GM18505 (cell line): ENCODE measurements at regions not wholly inside any gene's neighbourhood (a gene's known extent, or its start where the extent isn't known, plus 50 kb on each side); places are given as distances from the start of the nearest gene placed in this dataset.

Source experiments
- ATAC-seq: cut with Tn5 transposase; IDR thresholded peaks from one replicate; pipeline ENCODE4 v1.9.1; 2021; ENCODE audit not compliant: unreplicated experiment
- POLR2A ChIP-seq: IDR thresholded peaks from 4 replicates; pipeline ENCODE4 v1.6.1; 2011; ENCODE audit warnings: borderline replicate concordance; ENCODE audit not compliant: insufficient read depth, insufficient read length; ENCODE audit errors: extremely low read depth

DNA sequence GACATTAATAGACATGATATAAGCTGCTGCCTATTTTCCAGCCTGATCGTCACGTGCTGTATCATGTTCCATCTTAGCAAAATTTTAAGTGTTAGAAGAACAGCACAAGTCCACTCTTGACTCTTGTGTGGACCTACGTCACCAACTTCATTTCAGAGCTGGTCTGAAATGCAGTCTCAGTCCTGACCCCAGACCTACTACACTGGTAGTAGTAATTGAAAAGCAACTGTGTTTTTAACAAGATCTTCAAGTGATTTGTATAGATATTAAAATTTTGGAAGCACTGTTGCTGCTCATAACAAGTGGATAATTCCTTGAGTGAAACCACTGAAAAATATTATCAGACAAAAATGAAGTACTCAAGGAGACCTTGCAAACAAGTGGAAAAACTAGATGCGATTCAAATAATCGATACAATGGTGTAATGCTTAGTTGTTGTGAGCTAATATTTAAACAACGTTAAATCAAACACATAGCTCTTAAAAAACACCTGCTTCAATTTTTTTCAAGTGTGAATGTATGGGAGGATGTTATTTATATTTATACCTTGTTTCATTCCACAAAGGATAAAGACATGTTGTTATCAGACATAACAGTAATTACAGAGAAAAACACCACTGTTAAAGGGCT is 110.9 kb upstream of the JAG1 start:
- TF ChIP-seq POLR2A = no peak
- no peak for ATAC-seq

DNA sequence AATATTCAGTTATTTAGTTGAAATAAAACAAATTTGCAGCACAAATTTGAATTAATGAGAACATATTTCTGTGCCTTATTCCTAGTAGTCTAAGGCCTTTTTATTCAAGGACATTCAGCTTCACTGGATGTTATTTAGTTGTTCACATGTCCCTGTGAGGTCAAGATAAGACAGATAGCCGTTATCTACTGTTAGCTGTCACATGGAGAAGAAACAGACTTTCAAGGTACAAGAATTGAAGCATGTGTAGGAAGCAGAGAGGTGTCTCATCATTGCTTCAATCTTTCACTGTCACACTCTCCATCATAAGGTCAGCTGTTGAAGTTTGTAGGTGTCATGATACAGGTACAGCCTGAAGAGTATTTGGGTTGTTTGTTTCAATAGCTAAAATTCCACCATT is 112.9 kb upstream of the JAG1 start:
- TF ChIP-seq POLR2A = no peak
- ATAC-seq = no peak

DNA sequence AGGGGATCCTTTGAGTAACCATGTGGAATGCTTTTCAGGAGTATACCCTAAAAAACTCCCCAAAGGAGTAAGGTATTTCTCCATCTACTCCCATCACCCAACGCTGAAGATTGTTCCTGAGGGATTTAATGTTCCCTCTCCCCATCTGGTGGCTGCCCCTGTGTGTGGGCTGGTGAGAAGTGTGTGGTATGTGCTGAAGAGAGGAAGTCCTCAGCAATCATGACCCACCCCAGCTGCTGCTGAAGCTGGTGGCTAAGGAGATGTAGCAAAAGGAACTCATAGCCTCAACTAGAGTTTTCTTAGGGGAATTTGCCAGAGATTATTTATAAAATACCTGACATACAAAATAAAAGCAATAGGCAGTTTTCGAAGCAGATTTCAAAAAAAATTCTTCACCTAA is 114.3 kb upstream of the JAG1 start:
- TF ChIP-seq POLR2A = no peak
- no peak for ATAC-seq

DNA sequence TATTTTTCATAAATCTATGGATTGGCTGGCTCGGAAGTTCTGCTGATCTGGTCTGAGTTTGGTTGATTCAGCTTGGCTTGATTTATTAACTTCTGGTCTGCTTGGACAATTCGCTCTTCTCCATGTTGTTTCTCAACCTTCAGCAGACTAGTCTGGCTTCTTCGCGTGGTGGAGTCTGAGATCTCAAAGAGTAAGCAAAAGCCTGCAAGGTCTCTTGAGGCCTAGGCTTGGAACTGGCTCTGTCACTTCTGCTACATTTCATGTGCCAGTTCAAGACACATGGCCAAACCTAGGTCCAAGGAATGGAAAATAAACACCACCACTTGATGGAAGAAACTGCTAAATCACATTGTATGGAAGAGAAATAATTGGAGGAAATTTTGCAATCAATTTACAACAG is 115.1 kb upstream of the JAG1 start:
- ATAC-seq = no peak
- TF ChIP-seq POLR2A = no peak

DNA sequence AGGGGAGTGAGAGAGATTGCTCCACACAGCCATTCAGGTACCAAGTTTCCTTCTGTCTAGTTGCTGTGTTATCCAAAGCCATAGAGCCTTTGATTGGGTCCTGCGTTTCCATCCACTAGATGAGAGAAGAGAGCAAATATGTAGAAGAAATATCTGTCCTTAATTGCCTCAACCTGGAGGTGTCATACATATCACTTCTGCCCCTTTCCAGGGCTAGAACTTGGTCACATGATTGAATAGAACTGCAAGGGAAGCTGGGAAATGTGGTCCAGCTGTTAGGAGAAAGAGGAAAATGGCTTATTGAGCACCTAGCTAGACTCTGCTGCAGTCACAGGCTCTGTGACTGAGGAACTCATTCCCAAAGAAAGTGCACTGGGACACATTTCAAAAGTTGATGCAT is 115.6 kb upstream of the JAG1 start:
- TF ChIP-seq POLR2A = no peak
- ATAC-seq = no peak

DNA sequence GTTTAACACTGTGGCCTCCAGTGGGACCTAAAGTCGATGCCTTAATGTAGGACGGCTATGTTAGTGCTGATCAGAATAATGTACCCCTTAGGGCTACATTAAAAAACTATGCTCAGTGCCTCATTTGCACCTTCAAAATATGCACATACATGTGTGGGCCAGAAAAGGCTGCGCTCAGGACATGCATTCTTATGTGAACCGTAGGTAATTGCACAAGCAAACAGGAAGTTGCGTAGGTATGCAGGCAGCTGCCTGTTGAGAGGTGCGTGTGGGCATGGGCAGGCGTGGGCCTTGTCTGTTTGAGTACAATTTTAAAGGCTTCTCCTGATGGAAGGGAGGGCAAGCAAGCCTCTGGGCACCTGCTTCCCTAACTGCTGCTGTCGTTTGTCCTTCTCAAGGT is 116.2 kb upstream of the JAG1 start:
- TF ChIP-seq POLR2A = no peak
- no peak for ATAC-seq

DNA sequence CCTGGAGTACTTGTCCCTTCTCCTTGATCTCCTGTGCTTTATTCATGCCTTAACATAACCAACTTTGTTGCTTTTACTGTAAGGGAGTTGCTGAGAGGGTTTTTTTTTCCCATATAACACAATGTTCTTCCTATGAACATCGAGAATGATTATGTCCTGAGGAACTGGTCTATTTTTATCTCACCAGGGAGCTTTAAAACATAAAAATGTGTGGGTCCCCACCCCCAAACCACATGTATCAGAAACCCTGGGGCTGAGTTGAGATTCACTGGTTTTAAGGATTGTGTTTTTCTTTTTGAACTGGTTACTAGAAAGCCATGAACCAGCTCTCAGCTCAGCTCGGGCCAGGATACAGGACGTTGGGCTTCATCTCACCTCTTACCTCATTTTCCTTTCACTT is 118.5 kb upstream of the JAG1 start:
- no peak for TF ChIP-seq POLR2A
- no peak for ATAC-seq

DNA sequence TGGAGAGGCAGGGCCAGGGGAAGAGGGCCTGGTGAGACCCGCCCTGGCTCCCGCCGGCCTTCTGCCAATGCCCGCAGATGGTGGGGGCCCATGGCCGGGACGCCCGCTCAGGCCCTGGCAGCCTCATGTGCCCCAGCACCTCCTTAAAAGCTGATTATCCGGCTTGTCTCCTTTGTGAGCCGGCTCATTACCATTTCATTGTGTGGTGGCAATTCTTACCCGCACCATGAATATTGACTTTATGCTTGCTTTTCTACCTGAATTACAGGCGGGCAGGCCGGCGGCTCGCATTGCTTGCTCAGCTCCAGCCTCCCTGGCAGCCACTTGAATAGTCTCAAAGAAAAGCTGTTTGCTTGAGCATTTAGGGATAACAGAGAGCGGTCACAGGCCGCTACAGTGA is 120.0 kb upstream of the JAG1 start:
- no peak for TF ChIP-seq POLR2A
- ATAC-seq = no peak

DNA sequence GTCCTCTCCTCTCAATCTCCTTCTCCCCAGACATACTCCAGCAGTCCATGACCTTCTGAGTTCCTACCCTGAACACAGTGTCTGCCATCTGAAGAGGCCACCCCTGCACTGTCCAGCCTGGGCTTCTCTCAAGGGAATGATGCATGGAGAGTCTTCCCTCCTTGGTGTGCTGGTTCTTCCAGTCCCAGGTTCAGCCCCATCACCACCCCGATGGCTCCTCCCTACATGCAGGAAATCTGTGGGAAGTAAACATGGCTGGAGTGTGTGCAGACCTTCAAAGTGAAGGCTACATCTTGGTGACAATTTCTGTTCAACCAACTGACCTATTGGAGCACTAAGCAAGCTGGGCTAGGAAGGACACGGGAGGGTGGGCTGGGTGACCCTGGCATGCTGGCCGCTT is 121.0 kb upstream of the JAG1 start:
- no peak for TF ChIP-seq POLR2A
- ATAC-seq = no peak

DNA sequence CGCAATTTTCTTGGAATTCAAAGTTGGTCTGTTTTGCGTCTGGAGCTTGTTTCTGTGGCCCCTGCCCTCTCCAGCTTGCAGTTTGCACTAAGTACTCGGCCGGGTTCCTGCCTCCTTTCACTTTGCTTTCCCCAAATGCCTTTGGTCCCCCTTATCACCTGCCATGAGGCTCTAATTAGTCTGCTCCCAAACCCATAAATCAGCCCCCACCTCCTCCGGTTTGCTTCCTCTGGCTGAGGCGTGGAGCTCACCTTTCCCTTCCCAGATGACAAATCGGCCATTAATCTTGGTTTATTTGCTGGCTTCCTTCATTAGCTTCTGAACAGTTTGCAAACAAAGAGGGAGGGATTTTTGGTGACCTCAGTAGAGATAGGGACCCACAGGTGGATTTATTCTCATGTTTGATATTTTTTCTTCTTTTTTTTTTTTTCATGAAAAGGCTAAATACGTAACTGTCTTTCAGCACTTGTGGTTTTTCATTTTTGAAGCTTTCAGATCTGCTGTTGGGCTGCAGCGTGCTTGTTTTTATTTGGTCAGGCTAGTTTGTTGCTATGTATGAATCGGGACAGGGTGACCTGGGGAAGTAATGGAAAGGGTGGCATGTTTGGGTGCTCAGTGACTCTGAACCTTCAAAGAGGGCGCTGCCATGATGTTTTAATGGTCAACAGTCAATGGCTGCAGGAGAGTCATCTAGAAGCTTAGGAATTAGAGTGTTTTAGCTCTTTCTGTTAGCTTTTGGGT is 121.7 kb upstream of the JAG1 start:
- ATAC-seq = no peak

DNA sequence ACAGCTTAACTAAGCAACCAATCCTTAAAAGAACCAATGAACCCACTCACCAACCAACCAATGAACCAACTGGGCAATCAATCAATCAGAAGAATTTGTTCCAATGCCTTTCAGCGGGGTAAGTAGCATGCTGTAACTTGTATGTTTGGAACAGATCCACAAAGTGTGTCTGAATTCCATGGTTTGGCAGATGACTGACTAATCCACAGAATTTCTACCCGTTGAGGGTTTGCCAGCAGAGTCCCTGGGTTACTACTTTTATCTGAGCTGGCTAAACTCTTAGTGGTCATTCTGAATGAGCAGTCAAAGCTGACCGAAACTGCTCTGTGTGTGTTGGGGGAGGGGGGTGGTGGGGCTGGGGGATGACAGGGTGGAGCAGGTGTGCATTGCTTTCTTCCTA is 125.0 kb upstream of the JAG1 start:
- no peak for ATAC-seq
- TF ChIP-seq POLR2A = no peak

More for the DNA sequence above, 121.7 kb upstream of the JAG1 start:
- TF ChIP-seq POLR2A = no peak

DNA sequence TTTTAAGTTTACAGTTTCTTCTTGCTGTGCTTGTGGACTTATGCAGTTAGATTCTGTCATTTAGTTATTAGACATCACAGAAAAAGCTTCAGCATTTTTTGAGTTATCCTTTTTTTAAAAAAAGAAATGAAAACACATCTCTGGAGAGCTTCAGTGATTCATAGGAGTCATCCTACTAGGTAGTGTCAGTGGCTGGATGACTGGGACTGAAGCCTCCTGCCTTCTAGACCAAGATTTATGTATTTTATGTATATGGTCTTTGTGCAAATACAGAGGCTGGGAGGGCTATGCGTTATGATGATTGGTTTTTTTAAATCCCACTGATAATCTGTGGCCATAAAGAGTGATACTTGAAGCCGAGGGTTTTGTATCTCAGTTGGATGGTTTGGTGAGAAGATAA is 125.9 kb upstream of the JAG1 start:
- TF ChIP-seq POLR2A = no peak
- ATAC-seq = no peak

DNA sequence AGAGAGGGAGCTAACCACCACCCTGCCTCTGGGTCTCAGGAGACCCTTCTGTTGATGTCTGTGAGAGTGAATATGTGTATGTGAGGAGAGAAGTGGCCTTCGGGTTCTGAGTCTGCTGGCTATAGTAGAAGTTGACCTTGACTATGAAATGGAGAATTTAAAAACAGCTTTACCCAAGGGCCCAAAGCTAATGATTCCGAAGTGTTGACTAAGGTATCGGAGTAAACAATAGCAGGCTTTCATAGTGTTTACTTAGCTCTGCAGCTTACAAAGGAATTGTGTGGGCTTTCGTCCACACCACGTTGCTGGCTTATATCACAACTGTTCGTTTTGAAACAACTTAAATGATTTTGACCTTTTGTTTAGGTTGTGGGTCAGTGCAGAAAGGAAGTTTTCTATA is 126.5 kb upstream of the JAG1 start:
- no peak for ATAC-seq
- TF ChIP-seq POLR2A = no peak

DNA sequence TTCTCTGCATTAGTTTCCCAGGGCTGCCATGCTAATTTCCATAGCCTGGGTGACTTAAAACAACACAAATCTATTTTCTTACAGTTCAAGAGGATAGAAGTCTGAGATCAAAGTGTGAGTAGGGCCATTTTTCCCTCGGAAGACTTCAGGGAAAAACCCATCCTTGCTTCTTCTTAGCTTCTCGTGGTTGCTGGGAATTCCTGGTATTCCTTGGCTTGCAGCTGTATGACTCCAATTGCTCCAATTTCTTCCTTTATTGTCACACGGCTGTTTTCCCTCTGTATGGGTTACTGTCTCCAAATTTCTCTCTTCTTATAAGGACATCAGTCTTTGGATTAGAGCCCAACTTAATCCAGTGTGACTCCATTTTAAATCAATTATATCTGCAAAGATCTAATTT is 128.4 kb upstream of the JAG1 start:
- no peak for TF ChIP-seq POLR2A

More for the DNA sequence above, 128.4 kb upstream of the JAG1 start:
- ATAC-seq = no peak
